ENCODE measurements at regions not wholly inside any gene's neighbourhood (a gene's known extent, or its start where the extent isn't known, plus 50 kb on each side); places are given as distances from the start of the nearest gene placed in this dataset.

DNA sequence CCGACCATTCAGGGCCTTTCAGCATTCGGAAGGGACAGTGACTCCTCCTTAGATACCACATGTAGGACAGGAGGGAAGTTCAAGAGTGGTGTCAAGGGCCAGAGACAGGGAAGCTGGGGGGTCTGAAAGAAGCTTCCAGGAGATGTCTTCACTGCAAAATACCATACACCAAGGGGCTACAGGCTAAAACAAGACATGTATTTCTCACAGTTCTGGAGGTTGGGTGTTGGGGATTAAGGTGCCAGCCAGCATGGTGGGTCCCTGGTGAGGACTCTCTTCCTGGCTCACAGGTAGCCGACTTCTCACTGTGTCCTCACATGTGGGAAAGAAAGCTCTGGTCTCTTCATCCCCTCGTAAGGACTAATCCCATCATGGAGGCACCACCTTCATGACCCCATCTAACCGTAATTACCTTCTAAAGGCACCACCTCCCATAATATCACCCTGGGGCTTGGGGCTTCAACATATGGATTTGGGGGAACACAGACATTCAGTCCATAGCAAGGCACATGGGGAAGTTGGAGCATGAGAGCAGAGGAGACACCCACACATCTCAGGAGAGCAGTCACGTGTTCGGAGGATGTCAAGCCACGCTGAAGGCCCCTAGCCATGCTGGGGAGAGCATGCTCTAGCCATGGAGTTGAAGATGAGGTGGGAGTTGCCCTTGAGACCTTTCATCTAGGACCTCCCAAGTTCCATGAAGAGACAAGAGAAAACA is 73.9 kb upstream of the GDF10 start:
- H3K4me1 ChIP-seq (ENCODE audit: control insufficient read depth, insufficient read depth, low read length): no peaks in the 10 kb centered on the region
- no peaks in the 10 kb centered on the region for H3K9me3 ChIP-seq (ENCODE audit: control insufficient read depth, low read depth, low read length)
- H3K4me3 ChIP-seq (ENCODE audit: low read length): no peak overlapping the region
- no peak overlapping the region for H3K27ac ChIP-seq (ENCODE audit: low read length)
- WGBS (ENCODE audit: insufficient coverage, low lambda C conversion rate): no CpG with 5 or more reads among the region's 8 CpGs
- peaks cover 8% of the 10 kb centered on the region for H3K27me3 ChIP-seq (ENCODE audit: control insufficient read depth, insufficient read depth, low read length)
- no peak for DNase-seq
- no peaks in the 10 kb centered on the region for H3K36me3 ChIP-seq (ENCODE audit: control insufficient read depth, insufficient read depth, low read length)

DNA sequence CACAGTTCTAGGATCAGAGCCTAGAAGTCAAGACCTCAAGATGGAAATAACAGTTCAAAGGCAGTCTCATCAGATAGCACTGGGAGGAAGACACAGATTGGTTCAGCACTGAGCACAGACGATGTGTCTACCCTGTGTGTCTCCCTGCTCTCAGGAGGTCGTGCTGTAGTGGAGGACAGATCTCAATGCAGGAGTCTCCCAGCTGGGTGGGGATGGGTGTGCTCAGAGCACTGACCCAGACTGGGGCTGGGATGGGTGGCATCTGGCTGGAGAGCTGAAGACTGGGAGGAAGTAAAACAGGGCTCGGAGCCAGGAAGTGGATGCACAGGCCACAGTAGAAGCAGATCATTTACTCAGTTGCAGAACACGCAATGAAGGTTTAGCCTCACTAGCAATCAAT is 69.5 kb upstream of the GDF10 start:
- DNase-seq: no peak
- peaks cover 10% of the 10 kb centered on the region for H3K27me3 ChIP-seq (ENCODE audit: control insufficient read depth, insufficient read depth, low read length)
- no peak overlapping the region for H3K4me3 ChIP-seq (ENCODE audit: low read length)
- no peaks in the 10 kb centered on the region for H3K9me3 ChIP-seq (ENCODE audit: control insufficient read depth, low read depth, low read length)
- no peaks in the 10 kb centered on the region for H3K4me1 ChIP-seq (ENCODE audit: control insufficient read depth, insufficient read depth, low read length)
- no peaks in the 10 kb centered on the region for H3K36me3 ChIP-seq (ENCODE audit: control insufficient read depth, insufficient read depth, low read length)
- WGBS (ENCODE audit: insufficient coverage, low lambda C conversion rate): 80% methylated on average over 1 of the region's 4 CpGs
- H3K27ac ChIP-seq (ENCODE audit: low read length): no peak overlapping the region

- H3K27ac ChIP-seq (ENCODE audit: low read length): no peak overlapping the region
- H3K4me1 ChIP-seq (ENCODE audit: control insufficient read depth, insufficient read depth, low read length): no peaks in the 10 kb centered on the region
- no peak for DNase-seq
- H3K27me3 ChIP-seq (ENCODE audit: control insufficient read depth, insufficient read depth, low read length): peaks cover 8% of the 10 kb centered on the region
- no peaks in the 10 kb centered on the region for H3K36me3 ChIP-seq (ENCODE audit: control insufficient read depth, insufficient read depth, low read length)
- H3K9me3 ChIP-seq (ENCODE audit: control insufficient read depth, low read depth, low read length): no peaks in the 10 kb centered on the region
- no peak overlapping the region for H3K4me3 ChIP-seq (ENCODE audit: low read length)
Observed at GRCh38 chr10:47230957-47231356, 69.0 kb upstream of the GDF10 start.

- H3K4me3 ChIP-seq (ENCODE audit: low read length): no peak overlapping the region
- DNase-seq: no peak
- H3K36me3 ChIP-seq (ENCODE audit: control insufficient read depth, insufficient read depth, low read length): no peaks in the 10 kb centered on the region
- H3K27me3 ChIP-seq (ENCODE audit: control insufficient read depth, insufficient read depth, low read length): peaks cover 5% of the 10 kb centered on the region
- no peaks in the 10 kb centered on the region for H3K9me3 ChIP-seq (ENCODE audit: control insufficient read depth, low read depth, low read length)
- WGBS (ENCODE audit: insufficient coverage, low lambda C conversion rate): 100% methylated on average over 1 of the region's 2 CpGs
- no peaks in the 10 kb centered on the region for H3K4me1 ChIP-seq (ENCODE audit: control insufficient read depth, insufficient read depth, low read length)
- no peak overlapping the region for H3K27ac ChIP-seq (ENCODE audit: low read length)
Observed at GRCh38 chr10:47231414-47231813, 68.6 kb upstream of the GDF10 start.

- no peak overlapping the region for H3K4me3 ChIP-seq (ENCODE audit: low read length)
- no peaks in the 10 kb centered on the region for H3K9me3 ChIP-seq (ENCODE audit: control insufficient read depth, low read depth, low read length)
- H3K27ac ChIP-seq (ENCODE audit: low read length): no peak overlapping the region
- H3K4me1 ChIP-seq (ENCODE audit: control insufficient read depth, insufficient read depth, low read length): no peaks in the 10 kb centered on the region
- peaks cover 3% of the 10 kb centered on the region for H3K27me3 ChIP-seq (ENCODE audit: control insufficient read depth, insufficient read depth, low read length)
- no peak for DNase-seq
- H3K36me3 ChIP-seq (ENCODE audit: control insufficient read depth, insufficient read depth, low read length): no peaks in the 10 kb centered on the region
Observed at GRCh38 chr10:47233631-47234030, 66.4 kb upstream of the GDF10 start.

DNA sequence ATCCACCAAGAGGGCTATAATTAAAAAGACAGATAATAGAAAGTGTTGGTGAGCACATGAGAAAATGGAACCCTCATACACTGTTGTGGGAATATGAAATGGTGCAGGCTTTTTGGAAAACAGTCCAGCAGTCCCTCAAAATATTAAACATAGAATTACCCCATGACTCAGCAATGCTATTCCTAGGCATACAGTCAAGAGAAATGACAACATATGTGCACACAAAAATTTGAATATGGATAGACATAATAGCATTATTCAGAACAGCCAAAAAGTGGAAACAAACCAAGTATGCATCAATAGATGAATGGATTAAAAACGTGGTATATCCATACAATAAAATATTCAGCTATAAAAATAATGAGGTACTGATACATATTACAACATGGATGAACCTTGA is 64.5 kb upstream of the GDF10 start:
- Histone ChIP-seq H3K4me1 (ENCODE audit: control insufficient read depth, insufficient read depth, low read length) (no peaks in the 10 kb centered on the region), H3K9me3 (ENCODE audit: control insufficient read depth, low read depth, low read length) (no peaks in the 10 kb centered on the region), H3K27ac (ENCODE audit: low read length) (no peak overlapping the region), H3K36me3 (ENCODE audit: control insufficient read depth, insufficient read depth, low read length) (no peaks in the 10 kb centered on the region), H3K4me3 (ENCODE audit: low read length) (no peak overlapping the region), H3K27me3 (ENCODE audit: control insufficient read depth, insufficient read depth, low read length) (peaks cover 3% of the 10 kb centered on the region)
- no peak for DNase-seq
- 55% methylated on average over 1 of the region's 1 CpG for WGBS (ENCODE audit: insufficient coverage, low lambda C conversion rate)

GRCh38 chr10:47237316-47238260 is 62.4 kb upstream of the GDF10 start:
- no peak overlapping the region for H3K27ac ChIP-seq (ENCODE audit: low read length)
- no peaks in the 10 kb centered on the region for H3K4me1 ChIP-seq (ENCODE audit: control insufficient read depth, insufficient read depth, low read length)
- DNase-seq: no peak
- peaks cover 4% of the 10 kb centered on the region for H3K27me3 ChIP-seq (ENCODE audit: control insufficient read depth, insufficient read depth, low read length)
- H3K4me3 ChIP-seq (ENCODE audit: low read length): no peak overlapping the region
- no peaks in the 10 kb centered on the region for H3K36me3 ChIP-seq (ENCODE audit: control insufficient read depth, insufficient read depth, low read length)
- no peaks in the 10 kb centered on the region for H3K9me3 ChIP-seq (ENCODE audit: control insufficient read depth, low read depth, low read length)
- WGBS (ENCODE audit: insufficient coverage, low lambda C conversion rate): no CpG with 5 or more reads among the region's 10 CpGs

DNA sequence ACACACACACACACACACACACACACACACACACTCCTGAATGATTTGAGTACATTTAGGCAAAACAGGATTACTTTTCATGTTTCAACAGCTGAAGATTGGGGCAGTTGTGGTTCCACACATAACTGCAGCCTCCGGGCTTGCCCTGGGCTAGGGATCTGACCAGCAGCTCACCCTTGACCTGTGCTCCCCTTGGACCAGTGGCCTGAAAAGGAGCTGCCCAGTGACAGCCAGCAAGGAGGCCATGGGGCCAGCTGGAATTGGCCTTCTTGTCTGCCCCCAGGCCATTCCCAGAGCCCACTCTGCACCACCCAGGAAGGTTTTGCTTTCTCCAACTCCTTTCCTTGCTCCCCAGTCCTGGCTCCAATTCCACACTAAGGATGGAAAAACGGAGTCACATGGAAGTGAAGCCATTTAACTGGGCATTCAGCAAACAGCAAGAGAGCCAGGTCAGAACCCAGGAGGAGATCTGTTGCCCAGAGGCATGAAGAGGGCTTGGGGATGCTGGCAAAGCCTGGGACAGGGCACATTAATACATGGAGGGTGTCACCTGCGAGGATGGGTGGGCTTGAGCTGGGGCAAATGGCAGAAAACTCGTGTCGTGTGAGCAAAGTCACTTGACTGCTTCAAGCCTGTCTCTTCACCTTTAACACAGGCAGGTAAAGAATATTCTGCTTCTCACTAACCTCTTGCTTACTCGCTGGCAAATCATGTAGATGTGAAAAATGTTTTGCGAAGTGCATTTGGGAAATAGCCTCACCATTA is 61.5 kb upstream of the GDF10 start:
- Histone ChIP-seq H3K36me3 (ENCODE audit: control insufficient read depth, insufficient read depth, low read length) (no peaks in the 10 kb centered on the region), H3K27me3 (ENCODE audit: control insufficient read depth, insufficient read depth, low read length) (peaks cover 4% of the 10 kb centered on the region), H3K4me3 (ENCODE audit: low read length) (no peak overlapping the region), H3K4me1 (ENCODE audit: control insufficient read depth, insufficient read depth, low read length) (no peaks in the 10 kb centered on the region), H3K27ac (ENCODE audit: low read length) (no peak overlapping the region), H3K9me3 (ENCODE audit: control insufficient read depth, low read depth, low read length) (no peaks in the 10 kb centered on the region)
- DNase-seq: no peak
- no CpG with 5 or more reads among the region's 7 CpGs for WGBS (ENCODE audit: insufficient coverage, low lambda C conversion rate)

DNA sequence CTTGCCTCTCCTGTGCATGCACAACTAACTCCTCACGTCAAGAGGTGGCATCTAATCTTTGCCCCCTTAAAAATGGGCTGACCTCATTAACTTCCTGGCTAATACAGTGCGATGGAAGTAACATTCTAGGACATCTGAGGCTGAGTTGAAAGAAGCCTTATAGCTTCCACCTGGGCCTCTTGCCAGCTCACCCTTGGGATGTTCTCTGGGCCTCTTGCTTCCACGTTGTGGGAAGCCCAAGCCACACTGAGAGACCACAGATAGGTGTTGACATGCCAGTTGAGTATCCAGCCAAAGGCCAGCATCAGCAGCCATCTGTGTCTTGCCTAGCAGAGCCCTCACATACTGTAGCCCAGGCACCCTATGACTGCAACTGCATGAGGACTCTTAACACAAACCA is 60.8 kb upstream of the GDF10 start:
- Histone ChIP-seq H3K4me1 (ENCODE audit: control insufficient read depth, insufficient read depth, low read length) (no peaks in the 10 kb centered on the region), H3K4me3 (ENCODE audit: low read length) (no peak overlapping the region), H3K36me3 (ENCODE audit: control insufficient read depth, insufficient read depth, low read length) (no peaks in the 10 kb centered on the region), H3K27ac (ENCODE audit: low read length) (no peak overlapping the region), H3K27me3 (ENCODE audit: control insufficient read depth, insufficient read depth, low read length) (peaks cover 4% of the 10 kb centered on the region), H3K9me3 (ENCODE audit: control insufficient read depth, low read depth, low read length) (no peaks in the 10 kb centered on the region)
- 80% methylated on average over 1 of the region's 3 CpGs for WGBS (ENCODE audit: insufficient coverage, low lambda C conversion rate)
- DNase-seq: no peak

DNA sequence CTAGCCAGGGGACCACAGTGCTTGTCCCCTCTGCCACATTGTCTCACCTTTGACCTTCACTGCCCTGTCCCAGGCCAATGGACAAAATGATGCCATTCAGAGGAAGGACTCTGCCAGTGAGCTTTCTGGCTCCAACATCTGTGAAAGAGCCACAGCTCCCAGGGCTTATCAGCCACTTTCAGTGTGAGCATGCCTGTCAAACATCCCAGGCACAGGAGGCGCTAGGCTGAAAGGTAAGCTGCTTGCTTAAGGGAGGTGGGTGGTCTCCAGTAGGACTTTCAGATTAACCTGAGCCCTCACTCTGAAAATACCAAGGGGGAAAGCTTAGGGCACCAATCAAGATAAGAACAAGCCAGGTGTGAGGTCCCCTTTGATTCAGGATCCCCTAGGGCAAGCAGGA is 59.8 kb upstream of the GDF10 start:
- no peaks in the 10 kb centered on the region for H3K9me3 ChIP-seq (ENCODE audit: control insufficient read depth, low read depth, low read length)
- peaks cover 4% of the 10 kb centered on the region for H3K27me3 ChIP-seq (ENCODE audit: control insufficient read depth, insufficient read depth, low read length)
- no peak for DNase-seq
- no CpG with 5 or more reads among the region's 1 CpG for WGBS (ENCODE audit: insufficient coverage, low lambda C conversion rate)
- no peaks in the 10 kb centered on the region for H3K4me1 ChIP-seq (ENCODE audit: control insufficient read depth, insufficient read depth, low read length)
- H3K4me3 ChIP-seq (ENCODE audit: low read length): no peak overlapping the region
- H3K36me3 ChIP-seq (ENCODE audit: control insufficient read depth, insufficient read depth, low read length): no peaks in the 10 kb centered on the region
- no peak overlapping the region for H3K27ac ChIP-seq (ENCODE audit: low read length)

Measured in large intestine (tissue), 3 donors.